GM21786 (cell line): ENCODE measurements at regions not wholly inside any gene's neighbourhood (a gene's known extent, or its start where the extent isn't known, plus 50 kb on each side); places are given as distances from the start of the nearest gene placed in this dataset.

Experiments used
- ATAC-seq: cut with Tn5 transposase; IDR thresholded peaks from one replicate; pipeline ENCODE4 v1.9.1; 2021; ENCODE audit not compliant: unreplicated experiment

DNA sequence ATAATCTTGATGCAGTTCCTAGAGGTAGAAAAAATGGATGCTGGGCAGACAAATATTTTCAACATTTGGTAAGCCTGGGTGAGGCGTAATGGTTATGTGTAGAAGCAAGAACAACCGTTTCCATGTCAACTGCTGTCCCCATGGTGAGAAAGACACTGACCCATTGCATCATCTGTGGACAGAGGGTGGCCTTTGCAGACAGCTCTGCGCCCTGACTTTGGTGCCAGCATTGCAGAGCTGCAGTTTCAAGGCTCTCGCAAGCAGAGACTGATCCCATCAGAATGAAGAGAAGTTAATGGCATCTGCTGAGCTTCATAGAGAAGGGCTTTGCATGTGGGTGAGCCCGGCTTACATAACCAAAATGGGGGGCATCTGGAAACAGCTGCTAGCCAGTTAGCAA, 179.0 kb upstream of the ADRA1B start:
- ATAC-seq: no peak

DNA sequence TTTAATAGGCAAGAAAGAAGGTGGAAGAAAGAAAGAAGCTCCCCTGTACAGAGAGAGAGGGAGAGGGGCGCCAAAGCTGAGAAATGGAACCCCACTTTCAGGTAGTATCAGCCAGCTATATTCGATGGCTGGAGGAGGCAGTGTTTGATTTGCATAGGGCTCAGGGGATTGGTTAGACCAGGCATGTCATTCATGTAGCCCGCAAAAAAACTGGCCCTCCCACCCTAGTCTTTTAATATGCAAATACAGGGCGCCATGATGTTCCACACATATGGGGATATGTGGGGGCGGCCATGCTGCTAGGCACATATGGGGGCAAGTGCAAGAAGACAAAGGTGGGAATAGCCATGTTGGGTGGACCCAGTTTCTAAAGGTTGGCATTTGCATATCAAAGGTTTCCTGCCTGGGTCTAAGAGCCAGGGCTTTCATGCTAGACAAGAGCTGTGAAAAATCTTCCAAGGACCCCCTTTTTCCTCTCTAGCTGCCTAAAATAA, 174.4 kb upstream of the ADRA1B start:
- ATAC-seq: no peak

DNA sequence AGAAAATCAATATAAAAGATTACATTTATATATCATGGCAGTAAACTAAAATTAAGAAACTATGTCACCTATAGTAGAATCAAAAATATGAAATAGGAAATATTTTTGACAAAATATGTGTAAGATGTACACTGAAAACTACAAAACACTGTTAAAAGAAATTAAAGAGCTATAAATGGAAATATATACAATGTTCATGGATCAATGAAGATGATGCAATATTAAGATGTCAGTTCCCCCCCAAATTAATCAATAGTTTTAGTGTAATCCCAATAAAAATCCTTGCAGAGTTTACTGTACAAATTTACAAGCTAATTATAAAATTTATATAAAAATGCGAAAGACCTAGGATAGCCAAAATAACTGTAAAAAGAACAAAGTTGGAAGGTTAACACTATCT, 173.0 kb upstream of the ADRA1B start:
- ATAC-seq: no peak

DNA sequence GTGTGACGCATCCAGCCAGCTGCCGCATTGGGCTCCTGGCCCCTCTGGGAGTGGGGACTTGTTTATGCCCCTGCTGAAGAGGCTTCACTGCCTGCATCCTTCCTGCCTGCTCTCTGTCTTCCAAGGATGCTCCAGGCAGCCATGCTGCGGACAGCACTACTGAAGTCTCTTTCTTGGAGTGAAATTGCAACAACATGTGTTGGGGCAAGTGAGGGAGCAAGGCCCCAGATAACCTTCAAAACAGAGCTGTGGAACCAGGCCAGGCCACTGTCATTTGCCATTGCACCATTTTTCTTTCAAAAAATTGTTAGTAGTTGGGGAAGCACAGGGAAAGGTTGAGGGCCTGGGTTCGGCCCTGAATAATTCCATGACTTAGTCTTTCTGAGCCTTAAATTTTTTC, 169.6 kb upstream of the ADRA1B start:
- no peak for ATAC-seq

DNA sequence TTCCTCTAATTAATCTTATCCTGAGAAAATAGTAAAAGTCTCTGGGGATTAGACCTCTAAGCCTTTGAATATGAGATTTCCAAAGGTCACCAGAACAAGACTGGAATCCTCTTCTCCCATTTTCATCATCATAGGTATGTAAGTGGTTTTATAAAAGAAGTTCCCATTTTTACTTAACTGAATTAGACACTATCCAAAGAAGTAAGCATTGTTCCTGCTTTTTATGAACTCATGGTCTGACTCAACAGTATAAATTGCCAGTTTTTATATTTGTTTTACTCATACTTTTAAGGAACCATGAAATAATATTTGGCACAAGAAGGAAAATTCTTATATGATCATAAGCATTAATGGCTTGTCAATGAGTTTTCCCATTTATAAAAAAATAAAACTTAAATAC, 167.1 kb upstream of the ADRA1B start:
- ATAC-seq: no peak

DNA sequence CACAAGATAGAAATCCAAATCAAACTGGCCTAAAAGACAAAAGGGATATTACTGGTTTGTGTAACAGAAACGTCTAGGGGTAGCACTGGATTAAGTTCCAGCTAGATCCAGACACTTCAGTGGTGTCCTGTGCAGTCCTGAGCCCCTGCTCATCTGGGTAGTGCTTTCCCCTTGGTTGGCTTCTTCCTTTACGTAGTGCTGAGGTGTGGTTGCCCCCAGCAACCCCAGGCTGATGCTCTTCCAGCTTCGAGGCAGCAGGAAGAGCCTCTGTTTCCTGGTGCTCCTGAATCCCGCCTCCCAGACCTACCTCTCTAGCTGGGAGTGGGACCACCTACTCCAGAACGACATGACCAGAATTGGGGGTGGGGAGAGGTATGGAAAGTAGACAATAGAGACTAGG, 166.1 kb upstream of the ADRA1B start:
- no peak for ATAC-seq

DNA sequence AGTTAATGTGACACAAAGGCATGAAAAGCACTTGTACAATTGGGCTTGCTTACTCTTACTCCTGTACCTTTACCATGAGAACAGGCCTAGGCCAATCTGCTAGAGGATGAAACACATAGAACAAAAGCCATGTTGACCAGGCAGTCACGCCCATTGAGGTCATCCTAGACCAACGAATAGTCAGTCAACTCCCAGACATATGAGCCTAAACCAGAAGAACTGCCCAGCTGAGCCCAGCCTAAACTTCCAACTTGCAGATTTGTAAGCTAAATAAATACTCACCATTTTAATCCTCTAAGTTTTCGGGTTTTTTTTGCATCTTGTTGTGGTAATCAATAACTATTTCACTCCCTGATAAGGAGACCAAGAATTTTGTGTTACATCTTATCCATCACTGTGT, 164.8 kb upstream of the ADRA1B start:
- ATAC-seq: no peak

DNA sequence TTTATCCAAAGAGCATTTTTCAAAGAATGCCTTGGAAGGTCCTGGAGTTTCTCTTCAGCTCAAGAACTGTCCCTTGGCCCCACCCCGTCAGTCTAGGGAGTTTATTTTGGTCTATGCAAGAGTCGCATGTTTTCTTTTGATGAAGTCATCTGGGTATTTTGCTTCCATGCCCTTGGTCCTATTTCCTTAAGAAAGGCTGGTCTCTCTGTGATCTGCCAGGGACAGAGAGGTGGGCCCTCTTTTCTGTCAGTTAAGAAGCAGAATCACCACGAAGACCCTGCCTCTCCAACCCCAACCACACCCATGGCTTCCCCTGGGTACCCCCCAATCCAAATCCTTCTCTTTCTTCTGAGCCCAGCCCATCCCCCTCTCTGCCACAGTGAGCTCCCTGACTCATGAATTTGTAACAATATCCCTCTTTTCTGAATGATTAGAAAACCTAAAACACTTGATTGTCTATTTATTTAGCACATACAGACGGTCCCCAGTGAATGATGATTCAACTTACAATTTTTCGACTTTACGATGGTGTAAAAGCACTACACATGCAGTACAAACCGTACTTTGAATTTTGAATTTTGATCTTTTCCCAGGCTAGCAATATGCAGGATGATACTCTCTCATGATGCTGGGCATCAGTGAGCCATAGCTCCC, 163.5 kb upstream of the ADRA1B start:
- ATAC-seq: no peak

DNA sequence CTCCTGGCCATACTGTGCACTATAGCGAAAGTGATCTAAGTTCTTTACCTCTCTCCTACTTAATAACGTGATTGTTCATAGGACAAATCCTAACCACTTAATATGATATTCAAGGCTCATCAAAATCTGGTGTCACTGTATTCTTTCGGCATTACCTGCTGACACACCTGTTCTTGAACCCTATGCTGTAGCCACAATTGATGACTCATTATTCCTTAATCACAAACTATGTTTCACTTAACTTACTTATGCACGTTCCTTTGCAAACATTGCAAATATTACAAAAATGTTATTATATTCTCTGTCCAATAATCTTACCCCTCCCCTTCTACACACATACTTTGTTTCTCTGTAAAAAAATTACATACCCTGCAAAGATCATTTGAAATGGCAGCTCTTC, 158.1 kb upstream of the ADRA1B start:
- no peak for ATAC-seq

DNA sequence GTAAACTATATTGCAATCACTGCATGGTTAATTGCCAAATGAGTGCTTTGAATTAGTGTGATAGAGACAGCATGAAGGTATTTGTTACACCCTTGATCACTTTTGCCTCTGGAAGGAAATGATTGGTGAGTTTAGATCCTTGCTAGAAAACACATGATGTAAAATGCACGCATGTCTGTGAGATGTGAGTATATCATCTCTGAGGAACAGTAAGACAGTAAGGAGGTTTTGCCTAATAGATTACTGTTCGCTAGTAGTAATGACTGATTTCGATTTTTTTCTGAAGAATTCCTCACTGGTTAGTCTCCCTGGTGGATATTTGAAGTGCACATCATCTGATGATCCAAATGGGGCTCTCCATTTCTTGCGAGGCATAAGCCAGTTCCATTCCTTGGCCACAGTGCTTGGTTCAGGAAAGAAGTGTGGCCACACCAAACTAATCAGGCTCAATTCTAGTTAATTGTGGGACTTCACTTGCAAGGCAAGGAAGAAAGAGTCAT, 156.4 kb upstream of the ADRA1B start:
- no peak for ATAC-seq

DNA sequence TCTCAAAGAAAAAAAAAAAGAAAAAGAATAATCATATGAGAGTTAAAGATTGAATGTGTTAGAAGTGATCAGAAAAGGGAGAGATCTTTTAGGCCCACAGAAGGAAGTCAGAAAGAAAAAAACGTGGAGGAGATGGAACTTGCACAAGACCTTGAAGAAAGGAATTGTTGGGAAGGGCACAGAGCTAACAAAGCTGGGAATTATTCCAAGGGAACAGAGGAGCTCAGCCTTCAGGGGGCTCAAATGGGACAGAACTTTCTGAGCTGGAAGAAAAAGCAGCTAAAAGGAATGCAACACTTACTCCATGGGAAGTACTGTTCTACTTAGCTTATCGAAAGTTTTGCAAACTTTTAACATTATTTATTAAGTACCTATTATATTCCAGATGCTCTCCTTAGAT, 153.4 kb upstream of the ADRA1B start:
- ATAC-seq: no peak

DNA sequence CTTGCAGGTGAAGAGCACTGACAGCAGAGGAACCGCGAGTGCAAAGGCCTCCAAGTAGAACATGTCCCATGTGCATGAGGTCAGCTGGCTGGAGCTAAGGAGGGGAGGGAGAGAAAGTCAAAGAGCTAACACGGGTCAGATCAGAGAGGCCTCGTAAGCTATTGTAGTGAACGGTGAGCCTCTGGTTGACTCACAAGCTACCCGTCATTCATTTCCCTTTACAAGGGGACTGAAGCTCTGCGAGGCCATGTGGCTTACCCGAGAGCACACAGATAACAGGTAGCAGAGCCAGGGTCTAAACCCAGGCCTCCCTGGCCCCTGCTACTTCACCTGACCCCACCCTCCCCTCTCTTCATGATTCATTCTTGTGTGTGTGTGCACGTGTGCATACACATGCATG, 152.7 kb upstream of the ADRA1B start:
- ATAC-seq: no peak

DNA sequence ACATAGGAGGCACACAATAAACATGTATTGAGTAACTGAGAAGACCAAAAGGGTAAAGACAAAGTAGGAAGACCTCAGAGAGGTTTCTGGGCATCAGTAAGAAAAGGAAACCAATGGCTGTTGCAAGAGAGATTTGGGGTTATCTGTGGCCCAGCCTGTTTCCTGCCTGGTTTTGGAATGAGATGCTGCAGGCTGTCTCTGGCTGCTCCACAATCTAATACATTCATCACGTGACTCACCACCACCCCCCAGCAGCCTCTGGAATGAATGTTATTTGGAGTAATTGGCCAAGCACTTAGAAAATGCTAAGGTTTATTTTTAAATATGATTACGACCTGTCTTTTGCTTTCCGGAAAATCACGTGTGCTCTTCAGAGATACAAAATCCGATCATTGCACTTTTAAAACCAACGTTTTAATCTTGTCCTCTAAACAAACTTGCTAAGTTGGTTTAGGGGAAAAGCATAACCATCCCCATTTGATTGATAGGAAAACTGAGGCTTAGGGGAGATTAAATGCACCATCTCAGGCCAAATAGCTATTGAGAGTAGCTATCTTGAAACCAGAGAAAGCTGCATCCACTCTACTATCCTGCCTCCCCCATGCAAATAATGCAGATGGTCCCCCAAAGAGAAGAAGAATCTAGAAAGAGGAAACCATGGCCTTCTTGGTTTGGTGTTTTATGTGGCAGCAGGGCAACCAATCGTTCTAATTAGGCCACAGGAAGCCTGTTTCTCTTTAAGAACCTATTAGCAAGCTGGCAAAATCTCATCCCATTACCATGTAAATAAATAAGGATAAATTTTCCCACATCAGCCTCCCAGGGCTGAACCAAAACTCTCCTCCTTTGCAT, 151.8 kb upstream of the ADRA1B start:
- ATAC-seq: no peak

DNA sequence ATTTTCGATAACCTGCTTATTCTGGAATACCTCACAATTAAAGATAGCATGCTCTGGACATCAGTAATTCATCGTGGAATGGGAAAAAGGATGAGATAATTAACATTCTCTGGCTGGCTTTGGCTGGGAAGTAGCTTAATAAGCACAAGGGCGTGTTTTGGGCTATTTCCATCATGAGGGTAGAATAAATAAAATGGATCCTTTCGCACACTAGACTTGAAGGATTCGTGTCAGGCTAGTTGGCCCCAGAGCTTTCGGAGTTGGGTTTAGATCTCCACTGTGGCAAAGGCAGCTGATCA, 151.2 kb upstream of the ADRA1B start:
- ATAC-seq: no peak

DNA sequence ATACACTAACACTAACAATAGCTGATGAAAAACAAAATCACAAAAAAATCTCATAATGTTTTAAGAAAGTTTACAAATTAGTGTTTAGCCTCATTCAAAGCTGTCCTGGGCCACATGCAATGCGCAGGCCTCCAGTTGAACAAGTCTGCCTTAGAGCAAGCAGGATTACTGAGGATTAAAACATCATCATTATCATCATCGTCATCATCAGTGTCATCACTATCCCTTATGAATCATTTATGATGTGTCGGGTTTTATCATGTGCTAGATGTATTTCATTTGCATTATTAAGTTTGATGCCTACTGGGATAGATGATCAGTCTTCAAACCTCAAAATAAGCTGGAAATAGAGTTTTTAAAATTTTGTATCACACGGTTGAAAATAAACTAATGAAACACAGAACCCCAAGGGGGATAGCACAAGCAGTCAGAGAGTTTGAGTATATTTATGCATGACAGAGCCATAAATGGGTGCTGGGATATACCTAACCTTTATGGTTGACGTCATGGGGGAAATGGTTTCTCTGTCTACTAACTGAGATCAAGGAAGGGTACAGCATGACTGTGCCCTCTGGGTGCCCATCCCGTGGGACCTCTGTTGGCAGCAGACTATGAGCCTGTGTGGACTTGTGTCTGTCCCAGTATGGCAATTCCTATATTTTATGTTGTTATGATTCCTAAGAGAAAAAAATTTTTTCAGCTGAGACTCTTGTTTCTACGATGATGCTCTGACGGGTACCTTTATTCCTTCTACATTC, 150.3 kb upstream of the ADRA1B start:
- ATAC-seq: no peak

DNA sequence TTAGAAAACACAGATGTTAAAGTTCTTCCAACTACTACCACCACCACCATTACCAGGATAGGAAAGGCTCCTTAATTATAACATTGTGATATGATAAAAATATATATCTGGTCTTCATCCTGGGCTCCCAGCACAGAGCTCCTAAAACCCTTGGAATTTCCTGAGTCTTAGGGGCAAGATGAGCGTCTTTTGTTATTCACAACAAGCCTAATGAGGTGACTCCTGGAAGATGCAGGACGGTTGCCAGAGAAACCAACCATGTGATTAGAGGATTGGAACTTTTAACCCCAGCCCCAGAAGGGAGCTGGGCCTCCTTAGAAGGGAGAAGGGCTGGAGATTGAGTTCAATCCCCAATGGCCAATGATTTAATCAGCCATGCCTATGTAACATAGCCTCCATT, 148.0 kb upstream of the ADRA1B start:
- ATAC-seq: no peak

DNA sequence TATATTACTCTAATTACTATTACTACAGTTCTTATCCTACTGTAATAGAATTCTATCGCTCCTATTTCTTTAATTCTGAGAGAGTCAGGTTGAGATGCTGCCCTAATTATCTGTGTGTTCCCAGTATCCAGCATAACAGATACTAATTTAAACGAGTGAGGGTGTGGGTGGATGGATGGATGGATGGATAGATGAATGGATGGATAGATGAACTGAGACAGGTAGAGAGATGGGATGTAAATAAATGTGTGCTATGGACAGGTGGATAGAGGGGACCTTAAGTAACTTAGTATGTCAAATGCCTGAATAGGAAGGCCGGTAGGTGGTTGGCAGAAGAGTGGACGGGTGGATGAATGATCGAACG, 143.6 kb upstream of the ADRA1B start:
- ATAC-seq: no peak

DNA sequence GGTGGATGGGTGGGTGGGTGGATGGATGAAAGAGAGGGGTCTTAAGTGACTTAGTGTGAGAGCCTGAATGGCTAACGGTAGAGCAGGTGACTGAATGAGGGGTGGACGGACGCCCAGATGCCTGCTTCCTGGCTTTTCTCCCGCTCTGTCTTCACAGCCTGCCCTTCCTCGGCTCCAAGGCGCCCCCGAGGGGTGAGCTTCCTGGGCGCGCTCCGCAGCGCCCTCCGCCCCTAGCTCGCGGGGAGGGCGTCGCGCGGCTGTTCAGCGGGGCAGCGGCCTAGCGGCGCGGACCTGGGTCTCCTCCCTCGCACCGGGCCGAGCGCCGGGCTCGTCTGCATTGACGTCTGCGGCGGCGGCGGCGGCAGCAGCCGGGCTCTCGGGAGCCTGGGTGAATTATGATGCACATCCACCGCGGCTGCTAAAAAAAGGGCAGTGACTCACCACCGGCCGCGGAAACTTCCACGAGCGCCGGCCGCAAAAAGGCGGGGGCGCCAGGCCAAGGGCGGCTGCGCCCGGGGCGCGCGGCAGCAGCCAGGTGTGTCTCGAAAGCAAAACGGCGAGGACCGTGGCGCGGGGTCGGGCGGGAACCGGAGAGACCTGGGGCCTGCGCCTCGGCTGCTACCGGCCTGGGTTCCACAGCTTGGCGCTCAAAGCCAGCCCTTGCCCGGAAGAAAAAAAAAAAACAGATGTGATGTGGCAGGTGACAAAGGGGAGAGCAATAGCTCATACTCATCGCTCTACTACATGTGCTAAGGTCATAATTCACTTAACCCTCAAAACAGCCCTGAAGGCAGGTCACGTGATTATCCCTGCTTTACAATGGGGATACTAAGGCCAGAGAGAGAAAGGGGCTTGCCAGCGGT, 143.0 kb upstream of the ADRA1B start:
- peak; percentile 86 for ATAC-seq

DNA sequence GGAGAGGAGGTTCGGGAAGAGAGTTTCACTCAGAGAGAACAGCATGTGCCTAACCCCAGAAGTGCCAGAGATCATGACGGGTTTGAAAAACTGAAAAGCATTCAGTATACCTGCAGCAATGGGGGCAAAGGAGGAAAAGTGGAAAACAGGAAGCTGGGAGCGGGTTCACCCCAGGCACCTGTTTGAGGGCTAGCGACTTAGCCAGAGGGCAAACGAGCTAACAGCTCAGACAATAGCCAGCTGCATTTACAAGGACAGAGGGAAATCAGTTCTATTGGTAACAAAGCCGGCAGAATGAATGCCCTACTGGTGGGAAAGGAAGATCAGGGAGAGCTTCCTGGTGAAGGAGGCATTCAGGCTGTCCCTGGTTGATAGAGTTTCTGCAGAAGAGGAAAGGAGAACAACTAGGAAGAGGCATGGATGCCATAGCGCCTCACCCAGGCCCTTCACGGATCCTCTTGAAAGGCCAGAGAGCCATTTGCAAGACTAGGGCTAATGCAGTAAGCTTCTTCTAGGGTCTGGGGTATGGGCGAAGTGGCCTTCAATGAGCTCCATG, 141.7 kb upstream of the ADRA1B start:
- ATAC-seq: no peak

DNA sequence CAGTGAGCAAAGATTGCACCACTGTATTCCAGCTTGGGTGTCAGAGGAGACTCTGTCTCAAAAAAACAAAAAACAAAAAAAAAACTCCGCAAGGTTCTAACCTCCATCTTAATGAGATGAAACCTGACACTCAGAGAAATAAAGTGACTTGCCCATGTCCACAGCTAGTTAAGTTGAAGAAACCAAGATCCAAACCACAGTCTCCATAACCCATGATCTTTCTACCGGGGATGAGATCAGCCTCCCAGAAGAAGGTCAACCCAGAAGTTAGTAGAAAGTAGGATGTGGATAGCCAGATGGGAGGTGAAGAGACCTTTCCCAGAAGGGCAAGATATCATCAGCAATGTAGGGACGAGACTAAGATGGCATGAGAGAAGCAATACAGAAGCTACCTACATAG, 140.4 kb upstream of the ADRA1B start:
- ATAC-seq: no peak
